Fibroblast of pulmonary artery (primary cell): ENCODE measurements at regions not wholly inside any gene's neighbourhood (a gene's known extent, or its start where the extent isn't known, plus 50 kb on each side); places are given as distances from the start of the nearest gene placed in this dataset.

Experiments used
- DNase-seq: peaks from one replicate; pipeline ENCODE4 v3.0.0-alpha.2; 2010; ENCODE audit warnings: low read depth
- H3K4me3 ChIP-seq: replicated peaks from 2 replicates; pipeline ENCODE4 v1.5.1; 2011; ENCODE audit warnings: low read depth, mild to moderate bottlenecking, control low read depth, low read length, moderate library complexity
- TF ChIP-seq, protein P1 (sequence below): IDR thresholded peaks from 2 replicates; pipeline ENCODE4 v1.5.1; 2011; ENCODE audit warnings: mild to moderate bottlenecking, control low read depth, low read length, inconsistent platforms; ENCODE audit errors: missing control alignments

GRCh38 chr15:92316586-92317295 is 76.9 kb upstream of the ST8SIA2 start:
- H3K4me3 ChIP-seq: no peak overlapping the region
- no peak for DNase-seq
- TF ChIP-seq, protein P1, sequence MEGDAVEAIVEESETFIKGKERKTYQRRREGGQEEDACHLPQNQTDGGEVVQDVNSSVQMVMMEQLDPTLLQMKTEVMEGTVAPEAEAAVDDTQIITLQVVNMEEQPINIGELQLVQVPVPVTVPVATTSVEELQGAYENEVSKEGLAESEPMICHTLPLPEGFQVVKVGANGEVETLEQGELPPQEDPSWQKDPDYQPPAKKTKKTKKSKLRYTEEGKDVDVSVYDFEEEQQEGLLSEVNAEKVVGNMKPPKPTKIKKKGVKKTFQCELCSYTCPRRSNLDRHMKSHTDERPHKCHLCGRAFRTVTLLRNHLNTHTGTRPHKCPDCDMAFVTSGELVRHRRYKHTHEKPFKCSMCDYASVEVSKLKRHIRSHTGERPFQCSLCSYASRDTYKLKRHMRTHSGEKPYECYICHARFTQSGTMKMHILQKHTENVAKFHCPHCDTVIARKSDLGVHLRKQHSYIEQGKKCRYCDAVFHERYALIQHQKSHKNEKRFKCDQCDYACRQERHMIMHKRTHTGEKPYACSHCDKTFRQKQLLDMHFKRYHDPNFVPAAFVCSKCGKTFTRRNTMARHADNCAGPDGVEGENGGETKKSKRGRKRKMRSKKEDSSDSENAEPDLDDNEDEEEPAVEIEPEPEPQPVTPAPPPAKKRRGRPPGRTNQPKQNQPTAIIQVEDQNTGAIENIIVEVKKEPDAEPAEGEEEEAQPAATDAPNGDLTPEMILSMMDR: no peak

DNA sequence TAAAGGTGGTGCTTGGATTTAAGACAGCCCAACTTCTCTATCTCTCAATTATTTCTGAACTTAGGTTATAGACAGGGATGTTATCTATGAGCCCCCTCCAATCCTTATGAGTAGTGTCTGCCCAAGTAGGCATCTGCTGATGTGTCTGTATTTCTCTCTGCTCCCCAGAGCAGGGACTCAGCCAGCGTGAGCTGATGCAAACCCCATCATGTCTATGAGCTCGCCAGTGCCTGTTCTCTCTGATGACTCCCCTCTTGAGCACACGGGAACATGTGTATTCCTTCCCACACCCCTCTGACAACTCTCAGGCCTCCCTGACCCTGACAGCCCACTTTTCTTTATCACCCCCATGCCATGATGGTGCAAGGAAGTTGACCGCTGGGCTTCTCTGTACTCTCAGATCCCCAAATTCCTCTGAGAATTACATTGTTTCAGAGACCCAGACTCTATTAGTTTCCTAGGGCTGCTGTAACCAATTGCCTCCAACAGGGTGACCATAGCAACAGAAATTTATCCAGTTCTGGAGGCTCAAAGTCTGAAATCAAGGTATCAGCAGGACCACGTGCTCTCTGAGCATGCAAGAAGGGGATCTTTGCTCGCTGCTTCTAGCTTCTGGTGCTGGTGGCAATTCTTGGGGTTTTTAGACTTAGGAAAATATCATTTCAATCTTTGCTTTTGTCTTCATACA is 73.5 kb upstream of the ST8SIA2 start:
- no peak for DNase-seq
- TF ChIP-seq, protein P1: no peak
- no peak overlapping the region for H3K4me3 ChIP-seq

- TF ChIP-seq, protein P1: no peak
- H3K4me3 ChIP-seq: no peak overlapping the region
- DNase-seq: no peak
Observed at GRCh38 chr15:92322566-92323355, 70.9 kb upstream of the ST8SIA2 start.

- TF ChIP-seq, protein P1: no peak
- no peak overlapping the region for H3K4me3 ChIP-seq
- no peak for DNase-seq
Observed at GRCh38 chr15:92323525-92323924, 70.2 kb upstream of the ST8SIA2 start.

- no peak for DNase-seq
- TF ChIP-seq, protein P1: no peak
- H3K4me3 ChIP-seq: no peak overlapping the region
Observed at GRCh38 chr15:92324101-92324963, 69.3 kb upstream of the ST8SIA2 start.

- TF ChIP-seq, protein P1: no peak
- H3K4me3 ChIP-seq: no peak overlapping the region
Observed at GRCh38 chr15:92326236-92326635, 67.4 kb upstream of the ST8SIA2 start.

More at GRCh38 chr15:92326236-92326635, 67.4 kb upstream of the ST8SIA2 start:
- DNase-seq: no peak
